IMR-90 (cell line): ENCODE measurements at regions not wholly inside any gene's neighbourhood (a gene's known extent, or its start where the extent isn't known, plus 50 kb on each side); places are given as distances from the start of the nearest gene placed in this dataset.

Experiments
- ATAC-seq: fragments of 200-7000 bp; cut with Tn5 transposase; 2 replicates; pipeline ENCODE4 v1.9.1; 2020; ENCODE audit warnings: low read depth, mild to moderate bottlenecking, moderate library complexity
- BruUV-seq: library from RNA; stranded (reverse); fragments of 400-500 nt; replicated peaks from 2 replicates; lab custom pipeline; 2021; lab: Mats Ljungman, UMichigan
- CTCF ChIA-PET: fragments of 300-600 bp; formaldehyde crosslinking; extraction: SDS; loops from one replicate; lab custom pipeline; 2021; ENCODE audit warnings: antibody characterized with exemption; lab: Yijun Ruan, JAX
- POLR2A ChIA-PET: fragments of 300-600 bp; sonication (Branson Sonifier 250); formaldehyde crosslinking; loops from one replicate; lab custom pipeline; 2022; ENCODE audit warnings: antibody characterized with exemption; ENCODE audit not compliant: unreplicated experiment; lab: Charles Lee
- DNase-seq: peaks from one replicate; pipeline ENCODE4 v3.0.0; 2013
- H2AFZ ChIP-seq: replicated peaks from 2 replicates; pipeline ENCODE3; 2013; ENCODE audit warnings: low read length, mild to moderate bottlenecking; ENCODE audit not compliant: poor library complexity
- H2AK5ac ChIP-seq: 2 replicates; pipeline ENCODE4 v1.6.1; 2013; ENCODE audit warnings: low read depth, low read length, inconsistent platforms
- H2AK9ac ChIP-seq: replicated peaks from 2 replicates; pipeline ENCODE3; 2013; ENCODE audit warnings: mild to moderate bottlenecking, low read depth, low read length, moderate library complexity; ENCODE audit not compliant: poor library complexity
- H2BK120ac ChIP-seq: 2 replicates; pipeline ENCODE4 v1.6.1; 2013; ENCODE audit warnings: low read depth, low read length, inconsistent platforms
- H2BK15ac ChIP-seq: 3 replicates; pipeline ENCODE4 v1.6.1; 2013; ENCODE audit warnings: low read depth, low read length, inconsistent platforms
- H2BK20ac ChIP-seq: 2 replicates; pipeline ENCODE4 v1.6.1; 2013; ENCODE audit warnings: low read depth, mild to moderate bottlenecking, inconsistent platforms, low read length, moderate library complexity
- H2BK5ac ChIP-seq: 2 replicates; pipeline ENCODE4 v1.6.1; 2013; ENCODE audit warnings: mild to moderate bottlenecking, low read depth, low read length, inconsistent platforms; ENCODE audit not compliant: poor library complexity, severe bottlenecking
- H3K14ac ChIP-seq: replicated peaks from 2 replicates; pipeline ENCODE4 v1.6.1; 2013; ENCODE audit warnings: low read depth, low read length, inconsistent platforms
- H3K18ac ChIP-seq: 2 replicates; pipeline ENCODE4 v1.6.1; 2013; ENCODE audit warnings: low read depth, low read length, control low read depth
- H3K23ac ChIP-seq: 2 replicates; pipeline ENCODE4 v1.6.1; 2013; ENCODE audit warnings: low read depth, low read length, inconsistent platforms
- H3K27ac ChIP-seq: 2 replicates; pipeline ENCODE4 v1.5.1; 2013; ENCODE audit warnings: mild to moderate bottlenecking, control low read depth, low read length; ENCODE audit not compliant: insufficient read depth
- H3K27me3 ChIP-seq: 2 replicates; pipeline ENCODE4 v1.6.1; 2013; ENCODE audit warnings: low read length; ENCODE audit not compliant: control insufficient read depth, insufficient read depth
- H3K36me3 ChIP-seq: 2 replicates; pipeline ENCODE4 v1.6.1; 2013; ENCODE audit warnings: low read length, mixed read lengths; ENCODE audit not compliant: control insufficient read depth, insufficient read depth
- H3K4ac ChIP-seq: 2 replicates; pipeline ENCODE4 v1.6.1; 2013; ENCODE audit warnings: low read depth, low read length, inconsistent platforms
- H3K4me1 ChIP-seq: 2 replicates; pipeline ENCODE4 v1.6.1; 2013; ENCODE audit warnings: low read length, mixed read lengths; ENCODE audit not compliant: control insufficient read depth, insufficient read depth
- H3K4me2 ChIP-seq: 2 replicates; pipeline ENCODE4 v1.6.1; 2013; ENCODE audit warnings: low read depth, mild to moderate bottlenecking, control low read depth, low read length, moderate library complexity
- H3K4me3 ChIP-seq: 2 replicates; pipeline ENCODE4 v1.5.1; 2013; ENCODE audit warnings: low read depth, mild to moderate bottlenecking, control low read depth, low read length, moderate library complexity; ENCODE audit not compliant: insufficient read depth
- H3K56ac ChIP-seq: 2 replicates; pipeline ENCODE4 v1.6.1; 2013; ENCODE audit warnings: low read length, inconsistent platforms; ENCODE audit not compliant: insufficient read depth; ENCODE audit errors: extremely low read depth
- H3K79me1 ChIP-seq, 2 experiments: 2 replicates each; pipeline ENCODE4 v1.6.1; 2013; ENCODE audit warnings: low read length in 2 of 2, inconsistent platforms in 1 of 2, low read depth in 1 of 2
- H3K9ac ChIP-seq: 2 replicates; pipeline ENCODE4 v1.6.1; 2013; ENCODE audit warnings: low read depth, low read length, control low read depth
- H3K9me1 ChIP-seq: 2 replicates; pipeline ENCODE4 v1.6.1; 2013; ENCODE audit warnings: low read length, inconsistent platforms; ENCODE audit not compliant: insufficient read depth
- H3K9me3 ChIP-seq: 2 replicates; pipeline ENCODE4 v1.6.1; 2013; ENCODE audit warnings: low read length; ENCODE audit not compliant: control insufficient read depth, insufficient read depth
- H4K20me1 ChIP-seq: 2 replicates; pipeline ENCODE4 v1.6.1; 2013; ENCODE audit warnings: low read length, inconsistent platforms; ENCODE audit not compliant: insufficient read depth
- H4K5ac ChIP-seq: 2 replicates; pipeline ENCODE4 v1.6.1; 2013; ENCODE audit warnings: mild to moderate bottlenecking, low read depth, low read length, control low read depth
- H4K8ac ChIP-seq, 2 experiments: 2 replicates each; pipeline ENCODE4 v1.6.1; 2013; ENCODE audit warnings: low read depth in 2 of 2, low read length in 2 of 2, control low read depth in 1 of 2, inconsistent platforms in 1 of 2
- H4K91ac ChIP-seq: 2 replicates; pipeline ENCODE4 v1.6.1; 2013; ENCODE audit warnings: low read depth, low read length, inconsistent platforms; ENCODE audit not compliant: insufficient read depth
- BHLHE40 ChIP-seq: fragments of 150-350 bp; IDR thresholded peaks from 2 replicates; pipeline ENCODE4 v1.6.1; 2016; ENCODE audit warnings: mild to moderate bottlenecking, low read depth, low read length
- CEBPB ChIP-seq: IDR thresholded peaks from 2 replicates; pipeline ENCODE4 v1.6.1; 2012; ENCODE audit warnings: low read depth, low read length, improper control_type of control experiment
- CHD1 ChIP-seq: IDR thresholded peaks from 2 replicates; pipeline ENCODE4 v1.6.1; 2012; ENCODE audit warnings: low read depth, low read length, improper control_type of control experiment
- FOS ChIP-seq: fragments of 150-350 bp; IDR thresholded peaks from 2 replicates; pipeline ENCODE4 v1.6.1; 2016; ENCODE audit warnings: low read depth, low read length
- MAFK ChIP-seq: IDR thresholded peaks from 2 replicates; pipeline ENCODE4 v1.6.1; 2012; ENCODE audit warnings: low read depth, low read length, improper control_type of control experiment
- MAZ ChIP-seq: IDR thresholded peaks from 2 replicates; pipeline ENCODE4 v1.6.1; 2012; ENCODE audit warnings: low read depth, mild to moderate bottlenecking, low read length, improper control_type of control experiment, moderate library complexity, borderline replicate concordance
- MXI1 ChIP-seq: IDR thresholded peaks from 2 replicates; pipeline ENCODE4 v1.6.1; 2012; ENCODE audit warnings: low read depth, mild to moderate bottlenecking, low read length, moderate library complexity, borderline replicate concordance
- NFE2L2 ChIP-seq: fragments of 150-350 bp; IDR thresholded peaks from 2 replicates; pipeline ENCODE4 v1.6.1; 2016; ENCODE audit warnings: low read depth, mild to moderate bottlenecking, low read length
- POLR2A ChIP-seq: IDR thresholded peaks from 2 replicates; pipeline ENCODE4 v1.6.1; 2012; ENCODE audit warnings: mild to moderate bottlenecking, low read depth, low read length
- RAD21 ChIP-seq: IDR thresholded peaks from 2 replicates; pipeline ENCODE4 v1.6.1; 2012; ENCODE audit warnings: low read length, improper control_type of control experiment
- RCOR1 ChIP-seq: IDR thresholded peaks from 2 replicates; pipeline ENCODE4 v1.6.1; 2012; ENCODE audit warnings: mild to moderate bottlenecking, low read length, improper control_type of control experiment; ENCODE audit not compliant: insufficient replicate concordance
- RFX5 ChIP-seq: IDR thresholded peaks from 2 replicates; pipeline ENCODE4 v1.8.0; 2012; ENCODE audit warnings: low read depth, mild to moderate bottlenecking, low read length, moderate library complexity
- SMC3 ChIP-seq: fragments of 150-350 bp; IDR thresholded peaks from 2 replicates; pipeline ENCODE4 v1.6.1; 2016; ENCODE audit warnings: low read depth, mild to moderate bottlenecking, antibody characterized with exemption, low read length, moderate library complexity
- WGBS, 2 experiments: methylation state at CpG; one replicate each; pipeline versions ENCODE4 v1.1.5 to v1.1.7; 2013; ENCODE audit warnings: missing lambda C conversion rate in 2 of 2; ENCODE audit not compliant: insufficient read length in 1 of 2; ENCODE audit errors: extremely low coverage in 2 of 2; 5-methylcytosine and 5-hydroxymethylcytosine counted together
- dilution Hi-C: fragments of 300-500 bp; cut with HindIII; formaldehyde crosslinking; loops from one replicate; pipeline ENCODE4 v1.14.3; 2018; ENCODE audit warnings: low sequenced_read_pairs; ENCODE audit not compliant: unreplicated experiment
- in situ Hi-C: fragments of 300-500 bp; cut with MboI; formaldehyde crosslinking; loops from 3 replicates; pipeline ENCODE4 v1.14.3; 2019; ENCODE audit warnings: low sequenced_read_pairs, inconsistent platforms, mixed read lengths
- intact Hi-C: fragments of 100-400 bp; cut with micrococcal nuclease; formaldehyde crosslinking; loops from 2 replicates; pipeline ENCODE4 v1.10.0; 2022
- TF ChIP-seq, protein P1 (sequence below): fragments of 150-350 bp; IDR thresholded peaks from 2 replicates; pipeline ENCODE4 v1.6.1; 2017; ENCODE audit warnings: mild to moderate bottlenecking, antibody characterized with exemption, low read length, low read depth
- TF ChIP-seq, protein P2 (sequence below): fragments of 150-350 bp; IDR thresholded peaks from 2 replicates; pipeline ENCODE4 v1.6.1; 2016; ENCODE audit warnings: low read depth, mild to moderate bottlenecking, low read length, moderate library complexity, borderline replicate concordance
- TF ChIP-seq, protein P3 (sequence below): conservative IDR thresholded peaks from 2 replicates; pipeline ENCODE4 v1.5.1; 2012; ENCODE audit warnings: mild to moderate bottlenecking, low read depth, low read length, improper control_type of control experiment

DNA sequence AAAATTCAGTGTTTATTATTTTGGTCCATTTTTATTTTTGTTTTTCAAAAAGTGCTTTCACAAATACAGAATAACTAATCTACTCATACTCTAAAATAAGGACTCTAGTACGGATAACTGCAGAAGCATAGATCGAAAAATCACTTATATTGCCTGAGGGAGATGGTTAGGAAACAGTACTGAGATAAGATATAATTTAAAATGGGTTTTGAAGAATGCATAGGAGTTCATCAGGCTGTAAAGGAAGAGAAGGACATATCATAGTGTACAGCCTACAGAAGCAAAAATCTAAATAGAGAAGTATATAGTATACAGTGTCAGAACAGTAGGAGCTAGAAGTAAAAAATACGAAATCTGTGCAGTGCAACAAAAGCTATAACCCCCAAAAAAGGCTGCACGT is 247.4 kb downstream of the SOX11 start:
- no peaks in the 10 kb centered on the region for H3K36me3 ChIP-seq
- H2BK20ac ChIP-seq = no peak overlapping the region
- H3K4me3 ChIP-seq = no peak overlapping the region
- no peak overlapping the region for H3K4me2 ChIP-seq
- H3K79me1 ChIP-seq = no peaks in the 10 kb centered on the region
- H3K23ac ChIP-seq = no peak overlapping the region
- H3K27ac ChIP-seq = no peak overlapping the region
- DNase-seq (no peak), ATAC-seq (no peak)
- no peaks in the 10 kb centered on the region for H3K9me1 ChIP-seq
- no peaks in the 10 kb centered on the region for H4K20me1 ChIP-seq
- no peak overlapping the region for H2BK15ac ChIP-seq
- H3K4me1 ChIP-seq = no peaks in the 10 kb centered on the region
- TF ChIP-seq BHLHE40 (no peak), POLR2A (no peak), FOS (no peak), NFE2L2 (no peak), RAD21 (no peak), MAZ (no peak), CHD1 (no peak), MAFK (no peak), RFX5 (no peak), SMC3 (no peak), RCOR1 (no peak), CEBPB (no peak), MXI1 (no peak)
- TF ChIP-seq, protein P1, sequence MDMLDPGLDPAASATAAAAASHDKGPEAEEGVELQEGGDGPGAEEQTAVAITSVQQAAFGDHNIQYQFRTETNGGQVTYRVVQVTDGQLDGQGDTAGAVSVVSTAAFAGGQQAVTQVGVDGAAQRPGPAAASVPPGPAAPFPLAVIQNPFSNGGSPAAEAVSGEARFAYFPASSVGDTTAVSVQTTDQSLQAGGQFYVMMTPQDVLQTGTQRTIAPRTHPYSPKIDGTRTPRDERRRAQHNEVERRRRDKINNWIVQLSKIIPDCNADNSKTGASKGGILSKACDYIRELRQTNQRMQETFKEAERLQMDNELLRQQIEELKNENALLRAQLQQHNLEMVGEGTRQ = no peak
- TF ChIP-seq, protein P2, sequence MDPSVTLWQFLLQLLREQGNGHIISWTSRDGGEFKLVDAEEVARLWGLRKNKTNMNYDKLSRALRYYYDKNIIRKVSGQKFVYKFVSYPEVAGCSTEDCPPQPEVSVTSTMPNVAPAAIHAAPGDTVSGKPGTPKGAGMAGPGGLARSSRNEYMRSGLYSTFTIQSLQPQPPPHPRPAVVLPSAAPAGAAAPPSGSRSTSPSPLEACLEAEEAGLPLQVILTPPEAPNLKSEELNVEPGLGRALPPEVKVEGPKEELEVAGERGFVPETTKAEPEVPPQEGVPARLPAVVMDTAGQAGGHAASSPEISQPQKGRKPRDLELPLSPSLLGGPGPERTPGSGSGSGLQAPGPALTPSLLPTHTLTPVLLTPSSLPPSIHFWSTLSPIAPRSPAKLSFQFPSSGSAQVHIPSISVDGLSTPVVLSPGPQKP = no peak
- TF ChIP-seq, protein P3, sequence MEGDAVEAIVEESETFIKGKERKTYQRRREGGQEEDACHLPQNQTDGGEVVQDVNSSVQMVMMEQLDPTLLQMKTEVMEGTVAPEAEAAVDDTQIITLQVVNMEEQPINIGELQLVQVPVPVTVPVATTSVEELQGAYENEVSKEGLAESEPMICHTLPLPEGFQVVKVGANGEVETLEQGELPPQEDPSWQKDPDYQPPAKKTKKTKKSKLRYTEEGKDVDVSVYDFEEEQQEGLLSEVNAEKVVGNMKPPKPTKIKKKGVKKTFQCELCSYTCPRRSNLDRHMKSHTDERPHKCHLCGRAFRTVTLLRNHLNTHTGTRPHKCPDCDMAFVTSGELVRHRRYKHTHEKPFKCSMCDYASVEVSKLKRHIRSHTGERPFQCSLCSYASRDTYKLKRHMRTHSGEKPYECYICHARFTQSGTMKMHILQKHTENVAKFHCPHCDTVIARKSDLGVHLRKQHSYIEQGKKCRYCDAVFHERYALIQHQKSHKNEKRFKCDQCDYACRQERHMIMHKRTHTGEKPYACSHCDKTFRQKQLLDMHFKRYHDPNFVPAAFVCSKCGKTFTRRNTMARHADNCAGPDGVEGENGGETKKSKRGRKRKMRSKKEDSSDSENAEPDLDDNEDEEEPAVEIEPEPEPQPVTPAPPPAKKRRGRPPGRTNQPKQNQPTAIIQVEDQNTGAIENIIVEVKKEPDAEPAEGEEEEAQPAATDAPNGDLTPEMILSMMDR = no peak
- intact Hi-C loops = no loop called here
- H2AK9ac ChIP-seq = no peak overlapping the region
- no peak overlapping the region for H3K18ac ChIP-seq
- CTCF ChIA-PET = no interaction called here
- no peak overlapping the region for H2BK5ac ChIP-seq
- H4K5ac ChIP-seq = no peak overlapping the region
- no peaks in the 10 kb centered on the region; the same call in 1 of the 2 replicates for H3K27me3 ChIP-seq
- no peak overlapping the region for H3K4ac ChIP-seq
- no TSS peak for BruUV-seq
- H2BK120ac ChIP-seq = no peak overlapping the region
- POLR2A ChIA-PET = no interaction called here
- no peak overlapping the region for H4K8ac ChIP-seq
- H2AFZ ChIP-seq = no peak overlapping the region
- no CpG with 5 or more reads among the region's 4 CpGs for WGBS, 2 experiments
- no peak overlapping the region for H4K91ac ChIP-seq
- dilution Hi-C loops = no loop called here
- no peak overlapping the region for H3K9ac ChIP-seq
- in situ Hi-C loops = no loop called here
- H3K14ac ChIP-seq = no peak overlapping the region
- H2AK5ac ChIP-seq = no peak overlapping the region
- H3K9me3 ChIP-seq = peaks cover 2% of the 10 kb centered on the region; the same call in 1 of the 2 replicates
- no peak overlapping the region for H3K56ac ChIP-seq
